ENCODE measurements at regions not wholly inside any gene's neighbourhood (a gene's known extent, or its start where the extent isn't known, plus 50 kb on each side); places are given as distances from the start of the nearest gene placed in this dataset.

- DNase-seq, result no peak
- Mint-ChIP-seq H3K27me3 (no peaks in the 10 kb centered on the region), H3K4me3 (no peak overlapping the region), H3K4me1 (ENCODE audit: low read depth) (peaks cover 5% of the 10 kb centered on the region), H3K27ac (no peak overlapping the region), H3K9me3 (no peaks in the 10 kb centered on the region), H3K36me3 (ENCODE audit: low read depth) (no peaks in the 10 kb centered on the region)
Measured at GRCh38 chr14:58718226-58719205, 80.8 kb downstream of the DACT1 start.

DNA sequence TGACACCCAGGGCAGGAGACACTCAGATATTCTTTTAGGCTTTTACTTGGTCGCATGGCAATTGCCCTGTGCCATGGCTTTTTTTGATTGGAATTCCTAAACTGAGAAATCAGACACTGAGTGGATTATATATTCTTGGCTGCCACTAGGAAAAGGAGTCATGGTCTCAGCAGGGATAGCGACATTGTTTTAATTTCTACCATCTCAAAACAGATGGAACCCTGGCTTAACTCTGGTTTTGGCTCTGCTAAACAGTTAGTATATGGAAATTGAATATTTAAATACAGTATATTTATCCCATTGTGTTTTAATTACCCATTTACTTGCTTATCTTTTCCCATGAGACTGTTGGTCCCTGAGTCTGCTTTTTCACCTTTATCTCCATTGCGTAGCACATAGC is 84.0 kb downstream of the DACT1 start:
- Mint-ChIP-seq H3K9me3 (no peaks in the 10 kb centered on the region), H3K4me1 (ENCODE audit: low read depth) (no peaks in the 10 kb centered on the region), H3K27me3 (peaks cover 6% of the 10 kb centered on the region), H3K27ac (no peak overlapping the region), H3K4me3 (no peak overlapping the region), H3K36me3 (ENCODE audit: low read depth) (no peaks in the 10 kb centered on the region)
- DNase-seq, result no peak

DNA sequence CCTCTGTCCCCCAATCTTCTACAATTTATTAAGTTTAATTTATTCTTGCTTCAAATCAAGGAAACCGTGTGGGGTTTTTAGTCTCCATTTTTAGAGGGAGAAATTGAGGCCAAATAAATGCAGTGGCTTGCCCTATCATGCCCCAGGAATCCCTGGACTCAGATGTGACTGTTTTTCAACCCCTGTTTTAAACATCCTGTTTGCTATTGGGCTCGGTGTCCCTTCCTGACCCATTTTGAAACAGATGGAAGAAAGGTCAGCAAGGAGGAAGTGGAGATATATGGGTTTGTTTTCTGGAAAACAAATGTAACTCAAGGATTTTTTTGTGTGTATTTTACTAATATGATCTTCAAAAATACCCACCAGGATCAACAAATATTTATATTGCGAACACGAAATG is 84.7 kb downstream of the DACT1 start:
- Mint-ChIP-seq H3K36me3 (ENCODE audit: low read depth) (no peaks in the 10 kb centered on the region), H3K27me3 (peaks cover 6% of the 10 kb centered on the region), H3K4me3 (no peak overlapping the region), H3K9me3 (no peaks in the 10 kb centered on the region), H3K27ac (no peak overlapping the region), H3K4me1 (ENCODE audit: low read depth) (no peaks in the 10 kb centered on the region)
- no peak for DNase-seq

DNA sequence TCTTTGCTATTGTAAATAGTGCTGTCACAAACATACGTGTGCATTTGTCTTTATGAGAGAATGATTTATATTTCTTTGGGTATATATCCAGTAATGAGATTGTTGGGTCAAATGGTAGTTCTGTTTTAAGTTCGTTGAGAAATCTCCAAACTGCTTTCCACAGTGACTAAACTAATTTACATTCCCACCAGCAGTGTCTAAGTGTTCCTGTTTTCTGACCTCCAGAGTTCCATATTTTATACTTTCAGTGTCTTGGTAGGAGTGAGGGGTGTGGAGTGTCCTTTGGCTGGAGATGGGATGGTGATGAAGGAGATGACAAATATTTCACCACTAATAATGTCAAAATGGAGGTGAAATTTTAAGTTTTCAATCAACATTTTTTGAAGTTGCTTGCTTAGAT is 86.4 kb downstream of the DACT1 start:
- DNase-seq, result no peak
- Mint-ChIP-seq H3K27me3 (peaks cover 6% of the 10 kb centered on the region), H3K36me3 (ENCODE audit: low read depth) (no peaks in the 10 kb centered on the region), H3K9me3 (no peaks in the 10 kb centered on the region), H3K4me1 (ENCODE audit: low read depth) (no peaks in the 10 kb centered on the region), H3K27ac (no peak overlapping the region), H3K4me3 (no peak overlapping the region)

- Mint-ChIP-seq H3K4me1 (ENCODE audit: low read depth) (no peaks in the 10 kb centered on the region), H3K27me3 (peaks cover 6% of the 10 kb centered on the region), H3K9me3 (no peaks in the 10 kb centered on the region), H3K27ac (no peak overlapping the region), H3K36me3 (ENCODE audit: low read depth) (no peaks in the 10 kb centered on the region), H3K4me3 (no peak overlapping the region)
- no peak for DNase-seq
Measured at GRCh38 chr14:58724702-58725101, 86.9 kb downstream of the DACT1 start.

- H3K36me3 Mint-ChIP-seq (ENCODE audit: low read depth), result no peaks in the 10 kb centered on the region
Measured at GRCh38 chr14:58725226-58725625, 87.5 kb downstream of the DACT1 start.

GRCh38 chr14:58725871-58726270 is 88.1 kb downstream of the DACT1 start:
- no peak overlapping the region for H3K4me3 Mint-ChIP-seq
- H3K27ac Mint-ChIP-seq, result no peak overlapping the region
- H3K27me3 Mint-ChIP-seq, result peaks cover 10% of the 10 kb centered on the region
- DNase-seq, result no peak
- no peaks in the 10 kb centered on the region for H3K9me3 Mint-ChIP-seq
- no peaks in the 10 kb centered on the region for H3K36me3 Mint-ChIP-seq (ENCODE audit: low read depth)
- no peaks in the 10 kb centered on the region for H3K4me1 Mint-ChIP-seq (ENCODE audit: low read depth)

More at GRCh38 chr14:58725226-58725625, 87.5 kb downstream of the DACT1 start:
- no peak overlapping the region for H3K27ac Mint-ChIP-seq
- no peak overlapping the region for H3K4me3 Mint-ChIP-seq
- H3K27me3 Mint-ChIP-seq, result peaks cover 6% of the 10 kb centered on the region
- DNase-seq, result no peak
- H3K9me3 Mint-ChIP-seq, result no peaks in the 10 kb centered on the region
- H3K4me1 Mint-ChIP-seq (ENCODE audit: low read depth), result no peaks in the 10 kb centered on the region

DNA sequence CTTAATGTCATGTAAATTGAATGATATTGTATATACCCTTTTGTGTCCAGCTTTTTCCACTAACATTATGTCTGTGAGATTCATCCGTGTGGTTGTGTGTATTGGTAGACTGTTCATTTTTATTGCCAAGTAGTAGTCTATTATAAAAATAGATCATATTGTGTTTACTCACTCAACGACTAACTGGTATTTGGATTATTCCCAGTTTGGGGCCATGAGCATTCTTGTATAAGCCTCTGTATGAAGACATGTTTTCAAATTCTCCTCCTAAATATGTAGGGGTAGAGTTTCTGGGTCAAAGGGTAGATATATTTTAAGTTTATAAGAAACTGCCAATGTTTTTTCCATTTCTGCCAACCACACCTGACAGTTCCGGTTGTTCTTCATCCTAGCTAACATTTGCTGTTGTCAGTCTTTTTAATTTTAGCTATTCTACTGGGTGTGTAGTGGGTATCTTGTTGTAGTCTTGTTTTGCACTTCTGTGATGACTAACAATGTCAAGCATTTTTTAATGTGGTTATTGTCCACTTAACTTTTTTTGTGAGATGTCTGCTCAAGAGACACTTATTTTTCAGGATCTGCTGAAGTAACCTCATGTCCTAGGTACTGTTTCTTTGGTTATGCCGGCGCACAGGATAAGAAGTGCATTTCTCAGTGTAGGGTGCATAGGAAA is 93.2 kb downstream of the DACT1 start:
- no peak for DNase-seq
- H3K4me1 Mint-ChIP-seq (ENCODE audit: low read depth), result peaks cover 17% of the 10 kb centered on the region
- peaks cover 12% of the 10 kb centered on the region for H3K27me3 Mint-ChIP-seq
- H3K4me3 Mint-ChIP-seq, result no peak overlapping the region
- H3K36me3 Mint-ChIP-seq (ENCODE audit: low read depth), result no peaks in the 10 kb centered on the region
- H3K9me3 Mint-ChIP-seq, result no peaks in the 10 kb centered on the region
- no peak overlapping the region for H3K27ac Mint-ChIP-seq

- Mint-ChIP-seq H3K4me1 (ENCODE audit: low read depth) (peaks cover 17% of the 10 kb centered on the region), H3K9me3 (no peaks in the 10 kb centered on the region), H3K27ac (no peak overlapping the region), H3K4me3 (no peak overlapping the region), H3K36me3 (ENCODE audit: low read depth) (no peaks in the 10 kb centered on the region), H3K27me3 (peaks cover 12% of the 10 kb centered on the region)
- DNase-seq, result no peak
Measured at GRCh38 chr14:58731465-58732293, 93.9 kb downstream of the DACT1 start.

DNA sequence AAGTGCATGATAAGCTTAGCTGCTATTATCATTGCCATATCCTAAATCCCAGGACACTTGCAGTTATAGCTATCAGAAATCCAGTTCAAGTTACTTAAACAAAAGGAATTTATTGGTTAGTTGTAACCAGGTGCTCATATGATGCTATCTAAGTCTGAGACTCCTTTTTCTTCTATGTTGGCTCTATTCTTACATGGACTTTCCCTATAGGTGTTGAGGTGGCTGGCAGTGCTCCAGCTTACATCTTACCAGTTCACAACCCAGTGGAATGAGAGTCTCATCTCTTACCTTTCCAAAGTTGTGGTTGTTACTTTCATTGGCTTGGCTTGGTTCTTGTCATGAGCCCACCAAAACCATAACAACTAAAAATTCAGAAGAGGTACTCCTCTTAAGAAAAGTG is 94.6 kb downstream of the DACT1 start:
- Mint-ChIP-seq H3K36me3 (ENCODE audit: low read depth) (no peaks in the 10 kb centered on the region), H3K27ac (no peak overlapping the region)
- no peak for DNase-seq

DNA sequence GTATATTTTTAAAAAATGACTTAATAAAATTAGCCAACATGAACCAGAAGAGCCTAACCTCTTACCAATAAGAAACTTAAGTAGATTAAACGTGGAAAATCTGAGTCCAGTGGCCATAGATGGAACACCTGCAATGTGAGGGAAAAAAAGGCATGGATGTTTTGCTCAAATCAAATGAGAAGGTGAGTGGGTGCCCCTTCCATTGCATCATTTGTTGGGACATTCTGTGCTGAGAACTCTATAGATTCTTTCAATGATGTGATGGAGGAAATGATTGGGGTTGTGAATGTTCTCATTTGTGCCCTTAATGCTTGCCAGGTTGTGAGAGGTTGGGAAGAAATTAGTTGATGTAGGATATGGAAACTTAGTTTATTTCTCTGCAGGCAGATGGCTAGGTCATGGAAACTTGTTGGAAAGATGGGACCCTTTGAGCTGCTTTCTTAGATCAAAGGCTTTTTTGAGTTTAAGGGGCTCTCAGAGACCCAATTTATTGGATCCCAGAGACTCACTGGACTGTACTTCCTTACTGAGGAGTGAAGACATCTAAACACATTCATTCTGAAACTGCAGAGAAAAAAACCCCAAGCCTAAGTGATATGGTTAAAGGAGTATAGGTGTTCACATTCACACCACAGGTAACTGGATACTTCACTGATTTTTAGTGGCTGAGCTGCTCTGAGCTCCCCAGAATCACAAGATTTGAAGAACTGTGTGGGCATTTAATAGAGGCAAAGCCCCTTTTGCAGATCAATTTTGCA is 95.9 kb downstream of the DACT1 start:
- Mint-ChIP-seq H3K9me3 (no peaks in the 10 kb centered on the region), H3K36me3 (ENCODE audit: low read depth) (no peaks in the 10 kb centered on the region), H3K27me3 (peaks cover 12% of the 10 kb centered on the region), H3K4me3 (no peak overlapping the region), H3K27ac (peak overlapping the region; percentile 56), H3K4me1 (ENCODE audit: low read depth) (peaks cover 17% of the 10 kb centered on the region)
- no peak for DNase-seq

More for the DNA sequence above, 94.6 kb downstream of the DACT1 start:
- Mint-ChIP-seq H3K4me3 (no peak overlapping the region), H3K4me1 (ENCODE audit: low read depth) (peaks cover 17% of the 10 kb centered on the region), H3K9me3 (no peaks in the 10 kb centered on the region), H3K27me3 (peaks cover 12% of the 10 kb centered on the region)

DNA sequence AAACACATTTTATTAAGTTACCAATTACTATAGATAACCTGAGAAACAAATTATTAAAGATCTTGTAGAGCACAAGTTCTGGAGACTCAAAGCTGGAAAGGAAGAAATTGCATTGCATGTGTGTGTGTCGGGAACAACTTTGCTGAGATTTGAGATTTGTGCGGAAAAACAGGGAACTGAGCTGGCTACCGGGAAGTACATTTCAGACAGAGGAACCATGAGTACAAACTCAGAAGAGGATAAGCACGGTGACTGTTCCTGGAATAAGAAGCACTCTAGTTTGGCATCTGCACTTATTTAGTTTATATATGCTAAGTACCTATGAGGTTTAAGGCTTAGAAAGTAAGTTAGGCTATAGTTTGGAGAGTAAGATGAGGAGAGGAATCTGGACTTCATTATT is 97.8 kb downstream of the DACT1 start:
- Mint-ChIP-seq H3K9me3 (no peaks in the 10 kb centered on the region), H3K4me1 (ENCODE audit: low read depth) (peaks cover 17% of the 10 kb centered on the region), H3K27me3 (peaks cover 9% of the 10 kb centered on the region), H3K4me3 (no peak overlapping the region), H3K36me3 (ENCODE audit: low read depth) (no peaks in the 10 kb centered on the region), H3K27ac (peak overlapping the region; percentile 0)
- DNase-seq, result no peak

GRCh38 chr14:58736606-58737005 is 98.8 kb downstream of the DACT1 start:
- H3K27ac Mint-ChIP-seq, result no peak overlapping the region
- no peak overlapping the region for H3K4me3 Mint-ChIP-seq
- peaks cover 17% of the 10 kb centered on the region for H3K4me1 Mint-ChIP-seq (ENCODE audit: low read depth)
- DNase-seq, result no peak
- peaks cover 8% of the 10 kb centered on the region for H3K27me3 Mint-ChIP-seq
- no peaks in the 10 kb centered on the region for H3K36me3 Mint-ChIP-seq (ENCODE audit: low read depth)
- H3K9me3 Mint-ChIP-seq, result no peaks in the 10 kb centered on the region

- no peak for DNase-seq
- Mint-ChIP-seq H3K27me3 (peaks cover 8% of the 10 kb centered on the region), H3K4me1 (ENCODE audit: low read depth) (peaks cover 13% of the 10 kb centered on the region), H3K36me3 (ENCODE audit: low read depth) (no peaks in the 10 kb centered on the region), H3K9me3 (no peaks in the 10 kb centered on the region), H3K27ac (no peak overlapping the region), H3K4me3 (no peak overlapping the region)
Measured at GRCh38 chr14:58737511-58737910, 99.7 kb downstream of the DACT1 start.

Measured in activated T-cell treated with anti-CD3 and anti-CD28 coated beads, Interleukin-2, amount 50 U/mL, for 24 hours (primary cell).